ENCODE measurements at regions not wholly inside any gene's neighbourhood (a gene's known extent, or its start where the extent isn't known, plus 50 kb on each side); places are given as distances from the start of the nearest gene placed in this dataset.

GRCh38 chr2:144607099-144607498 lies 87.2 kb upstream of the ZEB2 start:
- no peak for TF ChIP-seq MYNN (tag by site-specific recombination; IDR thresholded peaks at IDR 0.05; ENCODE audit: borderline replicate concordance)
- TF ChIP-seq HOXA7 (CRISPR knock-in tag; IDR thresholded peaks at IDR 0.05; ENCODE audit: borderline replicate concordance), result no peak
- no peak for TF ChIP-seq BCL11B (tag by site-specific recombination; IDR thresholded peaks at IDR 0.05; ENCODE audit: low read depth)
- no peak for TF ChIP-seq ZBTB48 (tag by site-specific recombination; IDR thresholded peaks at IDR 0.05)
- no peak for TF ChIP-seq KLF10 (tag by site-specific recombination; IDR thresholded peaks at IDR 0.05)
- TF ChIP-seq ZNF585B (tag by site-specific recombination; IDR thresholded peaks at IDR 0.05), result no peak
- no peak for TF ChIP-seq ZNF791 (tag by site-specific recombination; IDR thresholded peaks at IDR 0.05)
- TF ChIP-seq ZNF362 (tag by site-specific recombination; IDR thresholded peaks at IDR 0.05), result no peak
- no peak for TF ChIP-seq ZNF544 (tag by site-specific recombination; IDR thresholded peaks at IDR 0.05)
- TF ChIP-seq ZNF175 (tag by site-specific recombination; IDR thresholded peaks at IDR 0.05), result no peak
- no peak for TF ChIP-seq ZNF292 (tag by site-specific recombination; IDR thresholded peaks at IDR 0.05; ENCODE audit: borderline replicate concordance, low read depth)
- Histone ChIP-seq H3K9me3 (ENCODE audit: control insufficient read depth, insufficient read depth, low read depth, low read length) (no peaks in the 10 kb centered on the region), H3K4me3 (ENCODE audit: low read depth, low read length) (no peak overlapping the region), H3K27ac (ENCODE audit: extremely low read depth, low read depth, low read length) (no peak overlapping the region), H3K4me1 (ENCODE audit: control insufficient read depth, insufficient read depth, low read length) (no peaks in the 10 kb centered on the region), H3K36me3 (ENCODE audit: control insufficient read depth in 2 of 2, insufficient read depth in 1 of 2, low read length in 2 of 2) (no peaks in the 10 kb centered on the region)
- POLR2A ChIA-PET, result no interaction called here
- CTCF ChIA-PET, result no interaction called here

DNA sequence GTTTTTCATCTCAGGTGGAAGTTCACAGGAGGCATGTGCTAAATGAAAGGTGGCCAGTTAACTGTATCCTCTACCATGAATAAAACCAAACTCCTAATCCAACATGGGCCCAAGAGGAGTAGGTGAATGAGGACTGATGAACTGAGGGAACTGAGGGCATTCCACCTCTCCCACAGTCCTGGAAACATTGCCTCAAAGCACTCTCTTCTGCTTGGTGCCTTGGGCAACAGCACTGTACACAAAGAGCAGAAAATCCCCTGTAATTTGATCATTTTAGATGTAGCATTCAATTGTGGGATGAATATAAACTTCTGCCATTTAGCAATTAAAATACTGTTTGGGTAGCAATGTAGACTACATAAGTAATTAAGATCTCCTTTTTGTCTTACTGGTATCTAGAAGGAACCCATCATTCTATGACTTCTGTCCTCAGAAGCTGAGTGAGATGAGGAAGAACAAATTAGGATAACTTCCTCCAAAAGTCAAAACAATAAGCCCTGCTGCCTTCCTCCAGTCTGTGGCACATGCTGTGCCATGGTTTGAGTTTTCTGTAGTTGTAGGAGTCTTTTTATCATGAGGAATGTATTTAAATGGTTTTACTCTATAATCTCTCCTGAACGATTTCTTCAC lies 86.7 kb upstream of the ZEB2 start:
- Histone ChIP-seq H3K9me3 (ENCODE audit: control insufficient read depth, insufficient read depth, low read depth, low read length) (no peaks in the 10 kb centered on the region), H3K27ac (ENCODE audit: extremely low read depth, low read depth, low read length) (no peak overlapping the region), H3K4me1 (ENCODE audit: control insufficient read depth, insufficient read depth, low read length) (no peaks in the 10 kb centered on the region), H3K4me3 (ENCODE audit: low read depth, low read length) (no peak overlapping the region), H3K36me3 (ENCODE audit: control insufficient read depth in 2 of 2, insufficient read depth in 1 of 2, low read length in 2 of 2) (no peaks in the 10 kb centered on the region)
- ChIA-PET CTCF (no interaction called here), POLR2A (no interaction called here)
- TF ChIP-seq MEIS1 (CRISPR knock-in tag; IDR thresholded peaks at IDR 0.05; ENCODE audit: borderline replicate concordance) (no peak), ZNF148 (tag by site-specific recombination; IDR thresholded peaks at IDR 0.05; ENCODE audit: borderline replicate concordance) (no peak)

GRCh38 chr2:144605231-144605840 lies 85.4 kb upstream of the ZEB2 start:
- ChIA-PET POLR2A (no interaction called here), CTCF (no interaction called here)
- Histone ChIP-seq H3K36me3 (ENCODE audit: control insufficient read depth in 2 of 2, insufficient read depth in 1 of 2, low read length in 2 of 2) (no peaks in the 10 kb centered on the region), H3K27ac (ENCODE audit: extremely low read depth, low read depth, low read length) (no peak overlapping the region), H3K9me3 (ENCODE audit: control insufficient read depth, insufficient read depth, low read depth, low read length) (no peaks in the 10 kb centered on the region), H3K4me1 (ENCODE audit: control insufficient read depth, insufficient read depth, low read length) (no peaks in the 10 kb centered on the region), H3K4me3 (ENCODE audit: low read depth, low read length) (no peak overlapping the region)
- TF ChIP-seq ZFP3 (tag by site-specific recombination; IDR thresholded peaks at IDR 0.05; ENCODE audit: low read depth) (no peak), ZNF169 (tag by site-specific recombination; IDR thresholded peaks at IDR 0.05) (no peak), EGR2 (tag by site-specific recombination; IDR thresholded peaks at IDR 0.05; ENCODE audit: low read depth) (no peak), ZFP69B (tag by site-specific recombination; IDR thresholded peaks at IDR 0.05) (no peak), ZFHX2 (tag by site-specific recombination; conservative IDR thresholded peaks at IDR 0.05) (no peak), ZNF114 (tag by site-specific recombination; IDR thresholded peaks at IDR 0.05) (no peak)
- TF ChIP-seq, protein P1, sequence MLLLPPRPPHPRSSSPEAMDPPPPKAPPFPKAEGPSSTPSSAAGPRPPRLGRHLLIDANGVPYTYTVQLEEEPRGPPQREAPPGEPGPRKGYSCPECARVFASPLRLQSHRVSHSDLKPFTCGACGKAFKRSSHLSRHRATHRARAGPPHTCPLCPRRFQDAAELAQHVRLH (tag by site-specific recombination; IDR thresholded peaks at IDR 0.05), result no peak
- TF ChIP-seq, protein P2, sequence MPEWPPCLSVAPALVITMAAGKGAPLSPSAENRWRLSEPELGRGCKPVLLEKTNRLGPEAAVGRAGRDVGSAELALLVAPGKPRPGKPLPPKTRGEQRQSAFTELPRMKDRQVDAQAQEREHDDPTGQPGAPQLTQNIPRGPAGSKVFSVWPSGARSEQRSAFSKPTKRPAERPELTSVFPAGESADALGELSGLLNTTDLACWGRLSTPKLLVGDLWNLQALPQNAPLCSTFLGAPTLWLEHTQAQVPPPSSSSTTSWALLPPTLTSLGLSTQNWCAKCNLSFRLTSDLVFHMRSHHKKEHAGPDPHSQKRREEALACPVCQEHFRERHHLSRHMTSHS (tag by site-specific recombination; IDR thresholded peaks at IDR 0.05), result no peak
- TF ChIP-seq, protein P3, sequence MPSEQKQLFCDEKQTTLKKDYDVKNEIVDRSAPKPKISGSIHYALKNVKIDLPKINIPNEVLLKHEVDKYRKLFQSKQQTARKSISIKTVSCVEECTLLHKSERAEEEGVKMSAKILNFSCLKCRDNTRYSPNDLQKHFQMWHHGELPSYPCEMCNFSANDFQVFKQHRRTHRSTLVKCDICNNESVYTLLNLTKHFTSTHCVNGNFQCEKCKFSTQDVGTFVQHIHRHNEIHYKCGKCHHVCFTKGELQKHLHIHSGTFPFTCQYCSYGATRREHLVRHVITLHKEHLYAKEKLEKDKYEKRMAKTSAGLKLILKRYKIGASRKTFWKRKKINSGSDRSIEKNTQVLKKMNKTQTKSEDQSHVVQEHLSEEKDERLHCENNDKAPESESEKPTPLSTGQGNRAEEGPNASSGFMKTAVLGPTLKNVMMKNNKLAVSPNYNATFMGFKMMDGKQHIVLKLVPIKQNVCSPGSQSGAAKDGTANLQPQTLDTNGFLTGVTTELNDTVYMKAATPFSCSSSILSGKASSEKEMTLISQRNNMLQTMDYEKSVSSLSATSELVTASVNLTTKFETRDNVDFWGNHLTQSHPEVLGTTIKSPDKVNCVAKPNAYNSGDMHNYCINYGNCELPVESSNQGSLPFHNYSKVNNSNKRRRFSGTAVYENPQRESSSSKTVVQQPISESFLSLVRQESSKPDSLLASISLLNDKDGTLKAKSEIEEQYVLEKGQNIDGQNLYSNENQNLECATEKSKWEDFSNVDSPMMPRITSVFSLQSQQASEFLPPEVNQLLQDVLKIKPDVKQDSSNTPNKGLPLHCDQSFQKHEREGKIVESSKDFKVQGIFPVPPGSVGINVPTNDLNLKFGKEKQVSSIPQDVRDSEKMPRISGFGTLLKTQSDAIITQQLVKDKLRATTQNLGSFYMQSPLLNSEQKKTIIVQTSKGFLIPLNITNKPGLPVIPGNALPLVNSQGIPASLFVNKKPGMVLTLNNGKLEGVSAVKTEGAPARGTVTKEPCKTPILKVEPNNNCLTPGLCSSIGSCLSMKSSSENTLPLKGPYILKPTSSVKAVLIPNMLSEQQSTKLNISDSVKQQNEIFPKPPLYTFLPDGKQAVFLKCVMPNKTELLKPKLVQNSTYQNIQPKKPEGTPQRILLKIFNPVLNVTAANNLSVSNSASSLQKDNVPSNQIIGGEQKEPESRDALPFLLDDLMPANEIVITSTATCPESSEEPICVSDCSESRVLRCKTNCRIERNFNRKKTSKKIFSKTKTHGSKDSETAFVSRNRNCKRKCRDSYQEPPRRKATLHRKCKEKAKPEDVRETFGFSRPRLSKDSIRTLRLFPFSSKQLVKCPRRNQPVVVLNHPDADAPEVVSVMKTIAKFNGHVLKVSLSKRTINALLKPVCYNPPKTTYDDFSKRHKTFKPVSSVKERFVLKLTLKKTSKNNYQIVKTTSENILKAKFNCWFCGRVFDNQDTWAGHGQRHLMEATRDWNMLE (tag by site-specific recombination; conservative IDR thresholded peaks at IDR 0.05; ENCODE audit: low read depth), result no peak

Measured in HEK293 (cell line).